B cell (primary cell): ENCODE measurements at regions not wholly inside any gene's neighbourhood (a gene's known extent, or its start where the extent isn't known, plus 50 kb on each side); places are given as distances from the start of the nearest gene placed in this dataset.

Source experiments
- ATAC-seq: fragments of 200-7000 bp; cut with Tn5 transposase; one replicate; pipeline ENCODE4 v1.10.0; 2021; ENCODE audit warnings: low read depth, mild to moderate bottlenecking, moderate number of reproducible peaks, moderate library complexity
- CTCF ChIA-PET: fragments of 350-600 bp; sonication (Branson Sonifier 250); formaldehyde crosslinking; loops from one replicate; lab custom pipeline; 2021; ENCODE audit warnings: antibody characterized with exemption, inconsistent platforms; lab: Charles Lee
- POLR2A ChIA-PET: fragments of 350-600 bp; sonication (Branson Sonifier 250); formaldehyde crosslinking; loops from one replicate; lab custom pipeline; 2021; ENCODE audit warnings: antibody characterized with exemption; lab: Charles Lee
- DNase-seq: peaks from one replicate; pipeline ENCODE4 v3.0.0; 2013
- H2AFZ ChIP-seq: 2 replicates; pipeline ENCODE4 v1.6.1; 2012; ENCODE audit warnings: mild to moderate bottlenecking, low read depth, low read length; ENCODE audit not compliant: insufficient read depth, poor library complexity, severe bottlenecking
- H3K27ac ChIP-seq, 2 donors: 1 replicate in 1 of 2; 2 replicates in 1 of 2; pipeline ENCODE4 v1.5.1; 2012 to 2013; ENCODE audit warnings: low read length in 2 of 2, mild to moderate bottlenecking in 2 of 2, moderate library complexity in 1 of 2
- H3K27me3 ChIP-seq, 4 experiments: fragments of 200-600 bp in 1 of 4; sonication (generic) in 1 of 4; replicated peaks in 1 of 4; 1 replicate in 2 of 4; 2 replicates in 2 of 4; pipeline versions ENCODE4 v1.6.1 to v1.7.0; 2013 to 2016; ENCODE audit warnings: low read length in 3 of 4, mild to moderate bottlenecking in 2 of 4, mixed read lengths in 1 of 4, moderate library complexity in 1 of 4; ENCODE audit not compliant: insufficient read depth in 4 of 4, control insufficient read depth in 3 of 4; ENCODE audit errors: control extremely low read depth in 1 of 4
- H3K36me3 ChIP-seq, 2 experiments: replicated peaks in 1 of 2; 1 replicate in 1 of 2; 2 replicates in 1 of 2; pipeline versions ENCODE4 v1.6.1 to v1.7.1; 2013; ENCODE audit warnings: low read length in 1 of 2; ENCODE audit not compliant: insufficient read depth in 2 of 2, control insufficient read depth in 1 of 2; ENCODE audit errors: control extremely low read depth in 1 of 2, extremely low read depth in 1 of 2
- H3K4me1 ChIP-seq, 2 donors: fragments of 200-600 bp in 1 of 2; sonication (generic) in 1 of 2; 1 replicate in 1 of 2; 2 replicates in 1 of 2; pipeline versions ENCODE4 v1.5.1 to v1.6.1; 2013 to 2017; ENCODE audit warnings: low read length in 2 of 2; ENCODE audit not compliant: control insufficient read depth in 2 of 2, insufficient read depth in 2 of 2
- H3K4me2 ChIP-seq: replicated peaks from 2 replicates; pipeline ENCODE3; 2012; ENCODE audit warnings: mild to moderate bottlenecking, low read depth, low read length; ENCODE audit not compliant: poor library complexity, severe bottlenecking
- H3K4me3 ChIP-seq, 5 experiments: fragments of 200-600 bp in 1 of 5; sonication (generic) in 1 of 5; 1 replicate in 3 of 5; 2 replicates in 2 of 5; pipeline versions ENCODE4 v1.5.1 to v1.7.0; 2011 to 2016; ENCODE audit warnings: low read length in 4 of 5, mild to moderate bottlenecking in 4 of 5, low read depth in 2 of 5, control low read depth in 1 of 5, moderate library complexity in 1 of 5; ENCODE audit not compliant: insufficient read depth in 1 of 5; ENCODE audit errors: control extremely low read depth in 1 of 5, extremely low read depth in 1 of 5
- H3K79me2 ChIP-seq: fragments of 200-600 bp; sonication (generic); one replicate; pipeline ENCODE4 v1.6.0; 2016; ENCODE audit warnings: low read length; ENCODE audit not compliant: control insufficient read depth, insufficient read depth
- H3K9ac ChIP-seq: fragments of 200-600 bp; sonication (generic); 2 replicates; pipeline ENCODE4 v1.6.1; 2017; ENCODE audit warnings: mild to moderate bottlenecking, low read length, moderate library complexity
- H3K9me3 ChIP-seq, 3 donors: one replicate each; pipeline versions ENCODE4 v1.6.1 to v1.7.1; 2013; ENCODE audit warnings: low read length in 2 of 3; ENCODE audit not compliant: control insufficient read depth in 2 of 3, insufficient read depth in 1 of 3; ENCODE audit errors: control extremely low read depth in 1 of 3
- H4K20me1 ChIP-seq: 2 replicates; pipeline ENCODE4 v1.6.0; 2012; ENCODE audit warnings: mild to moderate bottlenecking, low read length; ENCODE audit not compliant: insufficient read depth, control insufficient read depth, poor library complexity, severe bottlenecking
- H3K27ac Mint-ChIP-seq: one replicate; pipeline ENCODE4 v1.8.0; 2021; ENCODE audit warnings: mixed read lengths
- H3K27me3 Mint-ChIP-seq: one replicate; pipeline ENCODE4 v1.8.0; 2021; ENCODE audit warnings: mixed read lengths
- H3K4me1 Mint-ChIP-seq: one replicate; pipeline ENCODE4 v1.8.0; 2021; ENCODE audit warnings: mixed read lengths
- H3K4me3 Mint-ChIP-seq: one replicate; pipeline ENCODE4 v1.8.0; 2021; ENCODE audit warnings: mixed read lengths
- H3K9me3 Mint-ChIP-seq: one replicate; pipeline ENCODE4 v1.8.0; 2022; ENCODE audit warnings: mixed read lengths; ENCODE audit not compliant: insufficient read depth
- CTCF ChIP-seq: fragments of 200-600 bp; IDR thresholded peaks from one replicate; pipeline ENCODE4 v1.8.0; 2022; ENCODE audit warnings: antibody characterized with exemption, mild to moderate bottlenecking
- EZH2 ChIP-seq: IDR thresholded peaks from 2 replicates; pipeline ENCODE4 v1.6.1; 2012; ENCODE audit warnings: borderline replicate concordance, low read depth, mild to moderate bottlenecking, moderate library complexity, low read length; ENCODE audit not compliant: insufficient read depth, poor library complexity, severe bottlenecking
- WGBS: methylation state at CpG from one replicate; pipeline ENCODE4 v1.1.5; 2013; ENCODE audit warnings: missing lambda C conversion rate; ENCODE audit not compliant: insufficient coverage; 5-methylcytosine and 5-hydroxymethylcytosine counted together
- intact Hi-C: fragments of 100-400 bp; cut with micrococcal nuclease; formaldehyde crosslinking; loops from one replicate; pipeline ENCODE4 v1.10.0; 2022

- Histone ChIP-seq H2AFZ (no peak overlapping the region), H3K36me3 (no peaks in the 10 kb centered on the region), H3K9ac (no peak overlapping the region), H3K9me3 (no peaks in the 10 kb centered on the region), H3K4me1 (no peaks in the 10 kb centered on the region), H3K4me3 (no peak overlapping the region), H3K79me2 (no peaks in the 10 kb centered on the region), H4K20me1 (no peaks in the 10 kb centered on the region), H3K4me2 (no peak overlapping the region), H3K27me3 (no peaks in the 10 kb centered on the region), H3K27ac (no peak overlapping the region)
- no peaks in the 10 kb centered on the region for H3K4me1 Mint-ChIP-seq
- ATAC-seq (no peak), DNase-seq (no peak)
- no peaks in the 10 kb centered on the region for H3K9me3 Mint-ChIP-seq
- H3K27ac Mint-ChIP-seq, result no peak overlapping the region
- H3K4me3 Mint-ChIP-seq, result no peak overlapping the region
- POLR2A ChIA-PET, result no interaction called here
- TF ChIP-seq CTCF (no peak), EZH2 (no peak)
- intact Hi-C loops, result no loop called here
- H3K27me3 Mint-ChIP-seq, result no peaks in the 10 kb centered on the region
- CTCF ChIA-PET, result no interaction called here
- 100% methylated on average over 1 of the region's 2 CpGs for WGBS
Observed at GRCh38 chr1:194930132-194930531, 1678.1 kb downstream of the KCNT2 start.

GRCh38 chr1:194929357-194929756, 1678.9 kb downstream of the KCNT2 start:
- H3K4me1 ChIP-seq, result no peaks in the 10 kb centered on the region
- DNase-seq (no peak), ATAC-seq (no peak)
- no peaks in the 10 kb centered on the region for H4K20me1 ChIP-seq
- no peaks in the 10 kb centered on the region for H3K27me3 Mint-ChIP-seq
- H3K4me3 Mint-ChIP-seq, result no peak overlapping the region
- no peak overlapping the region for H3K27ac ChIP-seq
- no peak overlapping the region for H3K9ac ChIP-seq
- TF ChIP-seq CTCF (no peak), EZH2 (no peak)
- H3K4me1 Mint-ChIP-seq, result no peaks in the 10 kb centered on the region
- H3K4me3 ChIP-seq, result no peak overlapping the region
- POLR2A ChIA-PET, result no interaction called here
- H3K9me3 Mint-ChIP-seq, result no peaks in the 10 kb centered on the region
- H3K27me3 ChIP-seq, result no peaks in the 10 kb centered on the region
- no peaks in the 10 kb centered on the region for H3K9me3 ChIP-seq
- no peak overlapping the region for H2AFZ ChIP-seq
- intact Hi-C loops, result no loop called here
- H3K27ac Mint-ChIP-seq, result no peak overlapping the region
- H3K4me2 ChIP-seq, result no peak overlapping the region
- no peaks in the 10 kb centered on the region for H3K36me3 ChIP-seq
- CTCF ChIA-PET, result no interaction called here
- H3K79me2 ChIP-seq, result no peaks in the 10 kb centered on the region
